Glutamatergic neuron (in vitro differentiated cells): ENCODE measurements at regions not wholly inside any gene's neighbourhood (a gene's known extent, or its start where the extent isn't known, plus 50 kb on each side); places are given as distances from the start of the nearest gene placed in this dataset.

Source experiments
- DNase-seq: peaks from one replicate; pipeline ENCODE4 v3.0.0; 2022
- H3K27ac Mint-ChIP-seq: one replicate; pipeline ENCODE4 v1.8.0; 2020; ENCODE audit warnings: mild to moderate bottlenecking, mixed read lengths, inconsistent platforms; ENCODE audit not compliant: unreplicated experiment
- H3K27me3 Mint-ChIP-seq: one replicate; pipeline ENCODE4 v1.8.0; 2020; ENCODE audit warnings: mild to moderate bottlenecking, moderate library complexity, mixed read lengths, inconsistent platforms; ENCODE audit not compliant: unreplicated experiment
- H3K36me3 Mint-ChIP-seq: one replicate; pipeline ENCODE4 v1.8.0; 2020; ENCODE audit warnings: mild to moderate bottlenecking, mixed read lengths, inconsistent platforms; ENCODE audit not compliant: unreplicated experiment
- H3K4me1 Mint-ChIP-seq: one replicate; pipeline ENCODE4 v1.8.0; 2020; ENCODE audit warnings: mild to moderate bottlenecking, low read depth, mixed read lengths, inconsistent platforms; ENCODE audit not compliant: unreplicated experiment
- H3K4me3 Mint-ChIP-seq: one replicate; pipeline ENCODE4 v1.8.0; 2020; ENCODE audit warnings: mild to moderate bottlenecking, mixed read lengths, inconsistent platforms; ENCODE audit not compliant: unreplicated experiment
- H3K9me3 Mint-ChIP-seq: one replicate; pipeline ENCODE4 v1.8.0; 2020; ENCODE audit warnings: mild to moderate bottlenecking, moderate library complexity, mixed read lengths, inconsistent platforms; ENCODE audit not compliant: unreplicated experiment
- CTCF ChIP-seq: fragments of 200-600 bp; sonication (generic); IDR thresholded peaks from one replicate; pipeline ENCODE4 v1.5.0; 2021; ENCODE audit not compliant: partially characterized antibody, unreplicated experiment

DNA sequence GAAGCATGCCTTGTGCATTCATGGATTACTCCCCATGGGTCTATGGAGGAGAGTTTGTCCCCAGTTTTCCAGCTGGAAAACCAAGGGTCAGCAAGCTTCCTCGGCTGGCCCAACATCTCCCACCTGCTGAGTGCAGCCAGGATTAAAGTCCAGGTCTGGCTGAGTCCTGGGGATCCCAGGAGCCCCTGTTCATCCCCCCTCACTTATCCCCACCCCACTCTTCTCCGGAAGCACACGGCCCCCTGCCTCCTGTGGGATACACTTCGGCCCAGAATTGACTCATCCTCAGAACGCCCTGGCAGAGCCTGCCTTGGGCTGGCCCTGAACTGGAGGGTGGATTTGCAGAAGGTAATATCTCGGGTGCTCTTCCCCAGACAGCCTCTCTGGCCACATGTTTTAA lies 276.1 kb downstream of the NPHP4 start:
- H3K9me3 Mint-ChIP-seq = peaks cover 12% of the 10 kb centered on the region
- DNase-seq = no peak
- no peaks in the 10 kb centered on the region for H3K27me3 Mint-ChIP-seq
- no peak overlapping the region for H3K4me3 Mint-ChIP-seq
- no peak overlapping the region for H3K27ac Mint-ChIP-seq
- TF ChIP-seq CTCF = no peak
- H3K36me3 Mint-ChIP-seq = no peaks in the 10 kb centered on the region
- H3K4me1 Mint-ChIP-seq = no peaks in the 10 kb centered on the region

- Mint-ChIP-seq H3K36me3 (no peaks in the 10 kb centered on the region), H3K4me1 (no peaks in the 10 kb centered on the region), H3K27me3 (no peaks in the 10 kb centered on the region), H3K27ac (no peak overlapping the region), H3K4me3 (no peak overlapping the region), H3K9me3 (peaks cover 10% of the 10 kb centered on the region)
- no peak for DNase-seq
- TF ChIP-seq CTCF = no peak
Observed at GRCh38 chr1:5713101-5714010, 278.9 kb downstream of the NPHP4 start.

GRCh38 chr1:5711956-5712645 lies 280.1 kb downstream of the NPHP4 start:
- DNase-seq = no peak
- no peak overlapping the region for H3K4me3 Mint-ChIP-seq

GRCh38 chr1:5711079-5711478 lies 281.1 kb downstream of the NPHP4 start:
- H3K27ac Mint-ChIP-seq = no peak overlapping the region

More at GRCh38 chr1:5711956-5712645, 280.1 kb downstream of the NPHP4 start:
- H3K27ac Mint-ChIP-seq = no peak overlapping the region
- peaks cover 11% of the 10 kb centered on the region for H3K9me3 Mint-ChIP-seq
- TF ChIP-seq CTCF = no peak
- H3K4me1 Mint-ChIP-seq = no peaks in the 10 kb centered on the region
- peaks cover 4% of the 10 kb centered on the region for H3K36me3 Mint-ChIP-seq
- no peaks in the 10 kb centered on the region for H3K27me3 Mint-ChIP-seq

More at GRCh38 chr1:5711079-5711478, 281.1 kb downstream of the NPHP4 start:
- no peaks in the 10 kb centered on the region for H3K27me3 Mint-ChIP-seq
- H3K4me1 Mint-ChIP-seq = no peaks in the 10 kb centered on the region
- no peak for TF ChIP-seq CTCF
- H3K4me3 Mint-ChIP-seq = no peak overlapping the region
- peaks cover 11% of the 10 kb centered on the region for H3K9me3 Mint-ChIP-seq
- DNase-seq = no peak
- peaks cover 4% of the 10 kb centered on the region for H3K36me3 Mint-ChIP-seq
